ENCODE measurements at regions not wholly inside any gene's neighbourhood (a gene's known extent, or its start where the extent isn't known, plus 50 kb on each side); places are given as distances from the start of the nearest gene placed in this dataset.

GRCh38 chr12:127582074-127582473 lies 684.9 kb upstream of the TMEM132C start:
- H3K27ac ChIP-seq, result no peak overlapping the region
- no peak for TF ChIP-seq CTCF (conservative IDR thresholded peaks at IDR 0.05)

GRCh38 chr12:127583041-127583440 lies 683.9 kb upstream of the TMEM132C start:
- H3K27ac ChIP-seq, result no peak overlapping the region
- no peak for TF ChIP-seq CTCF (conservative IDR thresholded peaks at IDR 0.05)

- no peak overlapping the region for H3K27ac ChIP-seq
- no peak for TF ChIP-seq CTCF (conservative IDR thresholded peaks at IDR 0.05)
Observed at GRCh38 chr12:127588249-127588648, 678.7 kb upstream of the TMEM132C start.

GRCh38 chr12:127589541-127589940 lies 677.4 kb upstream of the TMEM132C start:
- no peak overlapping the region for H3K27ac ChIP-seq
- no peak for TF ChIP-seq CTCF (conservative IDR thresholded peaks at IDR 0.05)

GRCh38 chr12:127590868-127591267 lies 676.1 kb upstream of the TMEM132C start:
- no peak for TF ChIP-seq CTCF (conservative IDR thresholded peaks at IDR 0.05)

GRCh38 chr12:127592245-127592644 lies 674.7 kb upstream of the TMEM132C start:
- H3K27ac ChIP-seq, result no peak overlapping the region
- no peak for TF ChIP-seq CTCF (conservative IDR thresholded peaks at IDR 0.05)

More at GRCh38 chr12:127590868-127591267, 676.1 kb upstream of the TMEM132C start:
- H3K27ac ChIP-seq, result no peak overlapping the region

- no peak for TF ChIP-seq CTCF (conservative IDR thresholded peaks at IDR 0.05)
- no peak overlapping the region for H3K27ac ChIP-seq
Observed at GRCh38 chr12:127594351-127594970, 672.5 kb upstream of the TMEM132C start.

Data from VCaP (cell line).